Keratinocyte (primary cell): ENCODE measurements at regions not wholly inside any gene's neighbourhood (a gene's known extent, or its start where the extent isn't known, plus 50 kb on each side); places are given as distances from the start of the nearest gene placed in this dataset.

Experiments
- DNase-seq: peaks from one replicate; pipeline ENCODE4 v3.0.0-alpha.2; 2011; ENCODE audit warnings: low read depth, missing footprints, low spot score
- FAIRE-seq: peaks from 2 replicates; lab custom pipeline; 2011; peaks lifted over from hg19 to GRCh38; lab: Jason Lieb, UNC
- H2AFZ ChIP-seq: 2 replicates; pipeline ENCODE4 v1.6.0; 2012; ENCODE audit warnings: low read length, control low read depth, inconsistent platforms; ENCODE audit not compliant: control insufficient read depth
- H3K27ac ChIP-seq: 2 replicates; pipeline ENCODE4 v1.5.1; 2011; ENCODE audit warnings: low read length; ENCODE audit not compliant: control insufficient read depth, insufficient read depth
- H3K27me3 ChIP-seq: 3 replicates; pipeline ENCODE4 v1.6.0; 2011; ENCODE audit warnings: low read length; ENCODE audit not compliant: control insufficient read depth, insufficient read depth; ENCODE audit errors: extremely low read depth
- H3K36me3 ChIP-seq, 2 experiments: 2 replicates in 1 of 2; 3 replicates in 1 of 2; pipeline ENCODE4 v1.5.1; 2011; ENCODE audit warnings: low read length in 2 of 2, mild to moderate bottlenecking in 1 of 2; ENCODE audit not compliant: control insufficient read depth in 2 of 2, insufficient read depth in 2 of 2; ENCODE audit errors: extremely low read depth in 1 of 2
- H3K4me1 ChIP-seq: 3 replicates; pipeline ENCODE4 v1.5.1; 2011; ENCODE audit warnings: low read length; ENCODE audit not compliant: control insufficient read depth, insufficient read depth; ENCODE audit errors: extremely low read depth
- H3K4me2 ChIP-seq: 3 replicates; pipeline ENCODE4 v1.6.0; 2011; ENCODE audit warnings: low read depth, low read length; ENCODE audit not compliant: control insufficient read depth, insufficient read depth; ENCODE audit errors: extremely low read depth
- H3K4me3 ChIP-seq, 3 experiments: fragments of 200-600 bp in 1 of 3; sonication (generic) in 1 of 3; 2 replicates in 2 of 3; 3 replicates in 1 of 3; pipeline ENCODE4 v1.5.1; 2011 to 2016; ENCODE audit warnings: low read length in 3 of 3, mild to moderate bottlenecking in 3 of 3, control low read depth in 2 of 3, inconsistent platforms in 1 of 3, low read depth in 1 of 3, mixed read lengths in 1 of 3, mixed run types in 1 of 3, moderate library complexity in 1 of 3; ENCODE audit not compliant: control insufficient read depth in 2 of 3, insufficient read depth in 2 of 3; ENCODE audit errors: extremely low read depth in 1 of 3
- H3K79me2 ChIP-seq: 2 replicates; pipeline ENCODE4 v1.6.0; 2012; ENCODE audit warnings: low read length; ENCODE audit not compliant: control insufficient read depth, insufficient read depth
- H3K9ac ChIP-seq: 3 replicates; pipeline ENCODE4 v1.6.0; 2011; ENCODE audit warnings: low read length; ENCODE audit not compliant: control insufficient read depth, insufficient read depth; ENCODE audit errors: extremely low read depth
- H3K9me1 ChIP-seq: 3 replicates; pipeline ENCODE4 v1.6.0; 2011; ENCODE audit warnings: low read length; ENCODE audit not compliant: control insufficient read depth, insufficient read depth; ENCODE audit errors: extremely low read depth
- H3K9me3 ChIP-seq: 2 replicates; pipeline ENCODE4 v1.5.1; 2012; ENCODE audit warnings: low read depth, low read length; ENCODE audit not compliant: control insufficient read depth
- H4K20me1 ChIP-seq: 3 replicates; pipeline ENCODE4 v1.6.0; 2011; ENCODE audit warnings: low read length; ENCODE audit not compliant: control insufficient read depth, insufficient read depth; ENCODE audit errors: extremely low read depth
- EZH2 ChIP-seq: IDR thresholded peaks from one replicate; pipeline ENCODE4 v1.6.1; 2012; ENCODE audit warnings: inconsistent platforms, mild to moderate bottlenecking, low read length, moderate library complexity
- dilution Hi-C: fragments of 300-500 bp; cut with MboI; formaldehyde crosslinking; loops from one replicate; pipeline ENCODE4 v1.7.0; 2020; ENCODE audit warnings: low sequenced_read_pairs; ENCODE audit not compliant: extremely low pct_ligation_motif_present
- TF ChIP-seq, protein P1 (sequence below), 3 experiments: IDR thresholded peaks in 1 of 3; conservative IDR thresholded peaks in 1 of 3; optimal IDR thresholded peaks in 1 of 3; 2 replicates in 2 of 3; 3 replicates in 1 of 3; pipeline versions ENCODE3 to v1.5.1; 2011; ENCODE audit warnings: low read length in 3 of 3, mild to moderate bottlenecking in 3 of 3, moderate library complexity in 2 of 3, control low read depth in 1 of 3, inconsistent platforms in 1 of 3; ENCODE audit not compliant: insufficient read depth in 2 of 3; ENCODE audit errors: extremely low read depth in 1 of 3

DNA sequence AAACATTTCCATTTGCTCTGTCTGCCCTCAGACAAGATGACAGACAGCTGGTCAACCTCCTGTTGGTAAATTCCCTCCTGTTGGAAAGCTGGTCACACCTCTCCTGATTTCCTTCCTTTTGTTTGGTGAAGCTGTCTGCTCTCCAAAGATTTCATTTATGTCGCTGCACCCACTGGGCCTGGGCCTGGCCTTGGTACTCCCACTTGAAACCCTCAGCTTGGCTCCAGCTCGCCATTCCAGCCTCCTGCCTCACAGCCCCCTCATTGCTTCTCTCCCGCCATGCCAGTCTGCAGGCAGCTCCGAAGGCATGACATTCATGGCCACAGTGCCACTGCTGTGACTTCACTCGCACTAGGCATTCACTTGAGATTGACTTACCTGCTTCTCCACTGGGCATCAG is 451.8 kb downstream of the VRK1 start:
- FAIRE-seq (no peak), DNase-seq (no peak)
- Histone ChIP-seq H3K79me2 (no peaks in the 10 kb centered on the region), H3K36me3 (no peaks in the 10 kb centered on the region), H3K4me3 (no peak overlapping the region), H3K9ac (no peak overlapping the region), H3K27ac (no peak overlapping the region), H2AFZ (no peak overlapping the region), H3K4me2 (no peak overlapping the region), H3K27me3 (no peaks in the 10 kb centered on the region), H3K9me3 (no peaks in the 10 kb centered on the region), H3K9me1 (no peaks in the 10 kb centered on the region), H3K4me1 (peaks cover 3% of the 10 kb centered on the region), H4K20me1 (no peaks in the 10 kb centered on the region)
- TF ChIP-seq, protein P1, sequence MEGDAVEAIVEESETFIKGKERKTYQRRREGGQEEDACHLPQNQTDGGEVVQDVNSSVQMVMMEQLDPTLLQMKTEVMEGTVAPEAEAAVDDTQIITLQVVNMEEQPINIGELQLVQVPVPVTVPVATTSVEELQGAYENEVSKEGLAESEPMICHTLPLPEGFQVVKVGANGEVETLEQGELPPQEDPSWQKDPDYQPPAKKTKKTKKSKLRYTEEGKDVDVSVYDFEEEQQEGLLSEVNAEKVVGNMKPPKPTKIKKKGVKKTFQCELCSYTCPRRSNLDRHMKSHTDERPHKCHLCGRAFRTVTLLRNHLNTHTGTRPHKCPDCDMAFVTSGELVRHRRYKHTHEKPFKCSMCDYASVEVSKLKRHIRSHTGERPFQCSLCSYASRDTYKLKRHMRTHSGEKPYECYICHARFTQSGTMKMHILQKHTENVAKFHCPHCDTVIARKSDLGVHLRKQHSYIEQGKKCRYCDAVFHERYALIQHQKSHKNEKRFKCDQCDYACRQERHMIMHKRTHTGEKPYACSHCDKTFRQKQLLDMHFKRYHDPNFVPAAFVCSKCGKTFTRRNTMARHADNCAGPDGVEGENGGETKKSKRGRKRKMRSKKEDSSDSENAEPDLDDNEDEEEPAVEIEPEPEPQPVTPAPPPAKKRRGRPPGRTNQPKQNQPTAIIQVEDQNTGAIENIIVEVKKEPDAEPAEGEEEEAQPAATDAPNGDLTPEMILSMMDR (optimal IDR thresholded peaks at IDR 0.05 in 1 of 3, IDR thresholded peaks at IDR 0.05 in 1 of 3, conservative IDR thresholded peaks at IDR 0.05 in 1 of 3; ENCODE audit: extremely low read depth in 1 of 3, insufficient read depth in 2 of 3, low read length in 3 of 3), result no peak
- TF ChIP-seq EZH2, result no peak
- dilution Hi-C loops, result no loop called here

DNA sequence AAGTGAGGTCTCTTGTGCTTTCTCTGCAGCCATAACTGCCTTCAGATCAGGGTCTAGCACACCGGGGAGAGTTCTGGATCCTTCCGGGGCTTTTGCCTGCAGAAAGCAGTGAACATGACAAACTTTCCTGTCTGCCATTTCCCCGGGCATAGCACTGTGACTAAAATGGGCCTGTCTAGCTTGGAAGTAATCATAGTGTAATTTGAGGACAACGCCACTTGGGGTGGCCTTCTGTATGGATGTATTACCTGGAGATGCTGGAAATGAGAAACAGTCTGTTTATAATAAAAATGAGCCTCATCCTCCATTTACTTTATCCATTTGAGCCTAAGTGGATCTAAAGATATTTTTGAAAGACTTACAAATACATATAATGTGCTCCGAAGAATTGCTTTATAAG is 453.7 kb downstream of the VRK1 start:
- Histone ChIP-seq H3K4me3 (no peak overlapping the region), H3K36me3 (no peaks in the 10 kb centered on the region), H3K27me3 (no peaks in the 10 kb centered on the region), H3K9me1 (no peaks in the 10 kb centered on the region), H3K9me3 (no peaks in the 10 kb centered on the region), H3K4me1 (peaks cover 3% of the 10 kb centered on the region), H3K79me2 (no peaks in the 10 kb centered on the region), H3K9ac (no peak overlapping the region), H3K27ac (no peak overlapping the region), H4K20me1 (no peaks in the 10 kb centered on the region), H2AFZ (no peak overlapping the region), H3K4me2 (no peak overlapping the region)
- no peak for FAIRE-seq
- dilution Hi-C loops, result no loop called here
- TF ChIP-seq EZH2, result no peak
- TF ChIP-seq, protein P1 (optimal IDR thresholded peaks at IDR 0.05 in 1 of 3, IDR thresholded peaks at IDR 0.05 in 1 of 3, conservative IDR thresholded peaks at IDR 0.05 in 1 of 3; ENCODE audit: extremely low read depth in 1 of 3, insufficient read depth in 2 of 3, low read length in 3 of 3), result no peak
- DNase-seq, result no peak
